HG03439 (cell line): ENCODE measurements at regions not wholly inside any gene's neighbourhood (a gene's known extent, or its start where the extent isn't known, plus 50 kb on each side); places are given as distances from the start of the nearest gene placed in this dataset.

Experiments
- ATAC-seq: cut with Tn5 transposase; IDR thresholded peaks from one replicate; pipeline ENCODE4 v1.9.1; 2021; ENCODE audit warnings: mild to moderate bottlenecking, moderate library complexity; ENCODE audit not compliant: unreplicated experiment

DNA sequence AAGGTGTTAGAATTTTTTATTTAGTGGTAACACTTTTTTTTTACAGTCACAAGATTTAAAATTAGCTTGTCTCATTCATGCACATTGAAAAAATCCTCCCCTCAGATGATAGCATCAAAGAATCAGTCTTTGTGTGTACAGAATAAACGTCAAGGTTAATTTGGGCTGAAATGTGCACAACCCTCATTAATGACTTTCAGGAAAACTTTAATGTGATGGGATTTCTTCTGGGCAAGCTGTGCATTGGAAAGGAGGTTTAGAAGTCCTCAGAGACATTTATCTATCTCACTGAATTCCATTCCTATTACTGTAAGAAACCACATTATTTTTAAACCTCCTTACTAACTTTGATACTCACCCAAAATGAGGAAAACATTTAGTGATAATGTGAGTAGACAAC is 88.2 kb upstream of the TECRL start:
- no peak for ATAC-seq

DNA sequence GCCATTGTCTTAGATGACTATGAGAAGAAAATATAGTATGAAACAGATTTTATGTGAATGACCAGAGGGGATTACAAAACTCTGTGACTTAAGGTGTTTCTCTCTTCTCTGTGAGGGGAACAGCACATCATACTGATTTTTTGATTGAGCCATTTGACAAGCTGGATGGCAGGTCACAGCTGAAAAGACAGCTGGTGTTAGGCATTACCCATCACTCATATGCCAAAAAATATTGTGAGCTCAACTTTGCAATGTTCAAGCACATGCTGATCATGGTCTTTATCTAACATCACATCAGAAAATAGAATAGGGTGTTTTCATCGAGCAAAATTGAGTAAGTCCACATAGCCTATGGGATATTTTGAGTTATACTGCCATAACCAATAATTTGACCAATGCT is 86.7 kb upstream of the TECRL start:
- ATAC-seq = no peak

DNA sequence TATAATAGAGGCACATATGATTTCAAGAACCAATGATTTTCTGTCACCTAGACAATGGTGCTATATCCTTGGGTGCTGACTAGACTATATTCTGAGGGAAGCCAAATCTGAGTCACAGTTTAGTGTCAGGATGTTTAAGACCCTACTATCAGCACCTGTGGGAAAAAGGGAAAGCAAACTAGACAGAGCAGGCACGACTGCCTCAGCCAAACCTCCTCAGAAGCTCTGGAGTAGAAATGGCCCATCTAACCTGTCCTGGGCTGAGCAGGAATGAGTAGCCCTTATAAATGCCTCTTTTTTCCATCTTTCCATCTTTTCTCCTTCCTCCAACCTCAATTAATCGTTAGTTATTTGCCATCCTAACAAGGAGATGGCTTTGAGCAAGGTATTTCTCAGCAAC is 80.4 kb upstream of the TECRL start:
- ATAC-seq = no peak

DNA sequence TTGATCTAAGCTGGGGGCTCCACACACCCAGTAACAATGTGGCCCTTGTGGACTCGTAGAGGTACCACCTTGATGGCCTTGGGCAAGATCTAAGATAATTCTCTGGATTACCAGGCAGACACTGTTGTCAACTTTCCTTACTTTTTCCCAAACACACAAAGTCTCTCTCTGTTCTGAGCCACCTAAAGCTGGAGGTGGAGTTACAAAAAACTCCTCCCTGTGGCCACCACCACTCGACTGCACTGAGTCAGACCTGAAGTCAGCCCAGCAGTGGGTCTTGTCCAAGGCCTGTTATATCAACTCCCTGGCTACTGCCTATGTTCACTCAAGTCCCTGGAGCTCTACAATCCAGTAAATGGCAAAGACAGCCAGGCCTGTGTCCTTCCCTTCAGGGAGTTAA is 70.1 kb upstream of the TECRL start:
- no peak for ATAC-seq

DNA sequence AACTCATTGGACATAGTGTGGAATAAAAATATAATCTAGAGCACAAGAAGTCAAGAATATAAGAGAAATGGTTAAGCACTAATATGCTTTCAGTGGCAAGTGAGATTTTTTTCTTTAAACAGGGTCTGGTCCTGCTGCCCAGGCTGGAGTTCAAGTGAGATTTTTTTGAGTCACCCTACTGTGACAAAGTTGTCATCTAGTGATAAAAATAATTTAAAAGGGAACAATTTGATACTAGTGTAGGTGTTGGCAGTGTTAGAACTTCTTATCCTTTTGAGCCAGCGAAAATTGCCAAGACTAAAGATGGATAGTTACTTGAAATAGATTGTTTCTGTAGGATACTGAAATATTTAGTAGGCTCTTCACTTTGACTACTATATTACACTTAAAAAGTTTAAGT is 67.9 kb upstream of the TECRL start:
- ATAC-seq = no peak

DNA sequence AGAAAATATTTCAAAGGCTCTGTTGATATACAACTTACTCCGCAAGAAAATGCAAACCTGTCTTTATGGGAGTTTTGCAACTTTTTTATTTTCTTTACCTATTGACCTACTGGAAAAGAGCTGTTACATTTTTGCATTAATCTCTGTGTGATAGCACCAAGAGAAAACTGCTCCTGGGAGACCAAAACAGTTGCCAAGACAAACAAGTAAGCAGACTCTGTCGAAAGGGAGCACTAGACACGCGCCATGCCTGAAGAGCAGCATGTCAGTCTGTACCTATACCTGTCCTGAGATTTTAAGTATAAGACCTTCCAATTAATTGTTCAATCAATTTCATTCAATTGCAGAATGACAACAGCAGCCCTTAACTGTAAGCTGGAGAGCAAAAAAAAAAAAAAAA is 56.0 kb upstream of the TECRL start:
- no peak for ATAC-seq

DNA sequence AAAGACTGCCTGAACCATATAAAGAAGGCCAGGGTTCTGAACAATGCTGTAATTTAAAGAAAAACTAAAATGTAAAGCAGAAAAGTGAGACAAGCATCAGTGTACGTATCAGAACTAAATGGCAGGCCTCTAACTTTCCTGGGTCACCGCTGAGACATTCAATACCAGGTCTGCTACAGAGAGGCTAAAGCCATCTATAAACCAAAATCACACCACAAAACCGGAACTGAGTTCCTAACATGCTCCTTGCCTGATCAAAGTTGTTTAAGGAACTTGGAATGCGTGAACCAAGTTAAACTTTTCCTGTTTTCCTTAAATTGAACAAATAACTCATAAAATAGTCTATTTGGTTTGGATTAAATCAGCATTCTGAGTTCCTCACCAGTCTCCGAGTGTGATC is 55.3 kb upstream of the TECRL start:
- no peak for ATAC-seq
